ENCODE measurements at regions not wholly inside any gene's neighbourhood (a gene's known extent, or its start where the extent isn't known, plus 50 kb on each side); places are given as distances from the start of the nearest gene placed in this dataset.
"Not testable (repeated sequence)": the region's sequence is repeated elsewhere in the genome, so short reads cannot be mapped to it uniquely, and the experiment has no call there.

DNA sequence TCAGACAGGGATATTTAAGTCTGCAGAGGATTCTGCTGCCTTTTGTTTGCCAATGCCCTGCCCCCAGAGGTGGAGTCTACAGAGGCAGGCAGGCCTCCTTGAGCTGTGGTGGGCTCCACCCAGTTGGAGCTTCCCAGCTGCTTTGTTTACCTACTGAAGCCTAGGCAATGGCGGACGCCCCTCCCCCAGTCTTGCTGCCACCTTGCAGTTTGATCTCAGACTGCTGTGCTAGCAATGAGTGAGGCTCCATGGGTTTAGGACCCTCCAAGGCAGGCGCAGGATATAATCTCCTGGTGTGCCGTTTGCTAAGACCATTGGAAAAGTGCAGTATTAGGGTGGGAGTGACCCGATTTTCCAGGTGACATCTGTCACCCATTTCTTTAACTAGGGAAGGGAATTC is 132.7 kb downstream of the UNC93B1 start:
- not testable (repeated sequence) for DNase-seq

DNA sequence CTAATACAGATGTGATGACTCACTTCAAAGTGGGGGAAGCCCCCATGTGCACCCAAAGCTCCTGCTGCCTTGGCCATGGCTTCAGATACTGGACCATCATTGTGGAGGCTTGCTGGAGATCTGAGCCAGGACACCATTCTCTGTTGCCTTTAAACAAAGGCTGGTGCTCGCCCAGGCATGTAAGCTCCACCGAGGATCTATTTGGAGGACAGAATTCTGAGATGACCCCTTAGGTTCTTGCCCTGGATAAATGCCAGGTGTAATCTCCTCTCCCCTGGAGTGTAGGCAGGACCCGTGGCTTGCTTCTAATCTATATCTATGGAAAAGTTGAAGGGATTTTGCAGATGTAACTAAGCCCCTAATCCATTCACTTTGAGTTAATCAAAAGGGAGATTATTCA is 141.0 kb downstream of the UNC93B1 start:
- not testable (repeated sequence) for DNase-seq

GRCh38 chr11:67859513-67860161 is 144.3 kb downstream of the UNC93B1 start:
- DNase-seq, result not testable (repeated sequence)

DNA sequence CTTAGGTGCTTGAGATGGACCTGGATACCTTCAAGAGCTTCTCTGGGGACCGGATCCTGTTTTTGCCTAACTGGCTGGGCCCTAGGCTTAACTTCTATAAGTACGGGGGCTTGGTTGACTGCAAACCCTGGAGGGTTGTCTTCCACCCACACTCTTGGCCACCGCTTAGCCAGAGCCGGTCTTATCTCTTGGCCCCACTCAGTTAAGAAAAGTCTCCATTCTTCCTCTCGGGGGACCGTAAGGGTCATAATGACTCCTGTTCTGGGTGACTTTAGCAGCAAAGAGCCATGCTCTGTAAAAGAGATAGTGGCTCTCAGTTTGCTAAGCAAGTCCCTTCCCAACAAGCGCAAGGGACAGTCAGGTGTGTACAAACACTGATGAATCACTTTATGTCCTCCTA is 153.2 kb downstream of the UNC93B1 start:
- DNase-seq, result not testable (repeated sequence)

- not testable (repeated sequence) for DNase-seq
Measured at GRCh38 chr11:67849766-67850165, 154.1 kb downstream of the UNC93B1 start.

- DNase-seq, result not testable (repeated sequence)
Measured at GRCh38 chr11:67847896-67848875, 155.7 kb downstream of the UNC93B1 start.

GRCh38 chr11:67846303-67846702 is 157.6 kb downstream of the UNC93B1 start:
- not testable (repeated sequence) for DNase-seq

GRCh38 chr11:67845296-67845695 is 158.6 kb downstream of the UNC93B1 start:
- DNase-seq, result not testable (repeated sequence)

- not testable (repeated sequence) for DNase-seq
Measured at GRCh38 chr11:67840599-67840998, 163.3 kb downstream of the UNC93B1 start.

- DNase-seq, result not testable (repeated sequence)
Measured at GRCh38 chr11:67830152-67830551, 155.7 kb upstream of the ALDH3B2 start.

DNA sequence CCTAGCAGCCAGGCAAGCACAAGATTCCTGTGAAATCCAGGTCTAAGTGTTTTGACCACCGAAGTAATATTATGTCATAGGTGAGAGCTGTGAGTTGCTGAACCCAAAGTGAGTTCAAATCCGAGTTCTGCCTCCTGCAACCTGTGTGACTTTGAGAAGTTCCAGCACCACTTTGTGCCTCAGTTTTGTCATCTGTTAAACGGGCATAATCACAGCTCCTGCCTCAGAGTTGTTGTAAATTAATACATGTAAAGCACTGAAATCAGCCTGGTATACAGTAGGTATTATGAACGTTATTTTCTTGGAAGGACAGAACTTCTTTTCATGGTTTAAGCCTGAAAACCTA is 152.5 kb upstream of the ALDH3B2 start:
- DNase-seq, result not testable (repeated sequence)

DNA sequence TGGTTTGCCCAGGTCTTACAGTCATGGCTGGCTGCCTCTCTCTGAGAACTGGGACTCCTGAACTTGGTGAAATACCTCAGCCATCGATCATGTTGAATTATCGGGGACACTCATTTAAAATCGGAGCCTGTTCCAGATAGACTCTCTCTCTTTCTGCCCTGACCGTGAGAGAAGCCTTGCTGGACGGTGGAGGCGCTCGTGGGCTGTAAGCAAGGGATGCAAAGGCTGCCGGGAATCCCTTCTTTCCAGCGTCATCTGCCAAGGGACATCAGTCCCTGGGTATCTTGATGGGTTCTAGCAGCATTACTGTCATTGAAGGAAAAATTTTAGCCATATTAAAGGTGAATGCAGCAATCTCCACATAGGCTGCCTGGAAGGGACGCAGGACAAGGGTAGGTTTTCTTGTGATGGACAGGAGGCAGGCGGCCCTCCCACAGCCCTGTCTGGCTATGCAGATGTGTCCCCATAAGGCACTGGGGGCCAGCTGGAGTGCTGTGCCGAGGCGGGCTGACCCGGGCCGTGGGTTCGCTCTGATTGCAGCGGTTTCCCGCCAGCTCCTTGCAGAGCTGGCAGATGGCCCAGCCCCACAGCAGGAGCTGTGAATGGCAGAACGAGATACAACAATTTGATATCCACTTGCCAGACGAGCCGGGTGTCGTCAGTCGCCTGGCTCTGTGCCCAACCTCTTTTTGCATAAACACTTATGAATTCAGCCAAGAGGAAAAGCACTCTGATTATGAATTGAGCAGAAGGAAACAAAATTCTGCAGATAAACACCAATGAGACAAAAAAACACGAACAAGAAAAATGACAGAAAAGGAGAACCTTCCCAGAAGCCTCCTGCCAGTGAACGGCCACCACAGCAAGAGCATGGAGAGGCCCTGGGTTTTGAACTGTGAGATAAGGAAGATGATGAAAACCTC is 151.9 kb upstream of the ALDH3B2 start:
- peak; percentile 10 for DNase-seq

DNA sequence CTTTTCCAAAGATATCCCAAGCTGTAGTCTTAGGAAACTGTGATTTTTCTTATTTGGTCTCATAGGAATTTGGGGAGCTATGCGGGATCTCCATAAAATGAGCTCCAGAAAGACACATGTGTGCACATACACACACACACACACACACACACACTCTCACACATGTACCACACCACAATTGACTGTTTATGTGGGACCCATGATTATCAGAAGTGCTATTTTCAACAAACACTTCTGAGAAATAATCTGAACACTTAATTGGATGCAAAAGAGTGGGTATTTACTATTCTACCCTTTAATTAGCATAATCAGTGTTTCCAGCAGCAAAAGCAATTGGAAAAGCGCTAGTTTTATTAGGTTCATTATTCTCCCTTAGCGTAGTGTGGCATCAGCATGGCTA is 150.4 kb upstream of the ALDH3B2 start:
- not testable (repeated sequence) for DNase-seq

GRCh38 chr11:67820081-67820480 is 145.7 kb upstream of the ALDH3B2 start:
- no peak for DNase-seq

DNA sequence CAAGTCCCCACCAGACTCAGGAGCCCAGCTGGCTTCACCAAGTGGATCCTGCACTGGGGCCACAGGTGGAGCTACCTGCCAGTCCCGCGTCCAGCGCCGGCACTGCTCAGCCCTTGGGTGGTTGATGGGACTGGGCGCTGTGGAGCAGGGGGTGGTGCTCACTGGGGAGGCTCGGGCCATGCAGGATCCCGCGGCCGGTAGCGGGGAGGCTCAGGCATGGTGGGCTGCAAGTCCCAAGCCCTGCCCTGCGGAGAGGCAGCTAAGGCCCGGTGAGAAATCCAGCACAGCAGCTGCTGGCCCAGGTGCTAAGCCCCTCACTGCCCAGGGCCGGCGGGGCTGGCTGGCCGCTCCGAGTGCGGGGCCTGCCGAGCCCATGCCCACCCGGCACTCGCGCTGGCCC is 143.1 kb upstream of the ALDH3B2 start:
- DNase-seq, result not testable (repeated sequence)

DNA sequence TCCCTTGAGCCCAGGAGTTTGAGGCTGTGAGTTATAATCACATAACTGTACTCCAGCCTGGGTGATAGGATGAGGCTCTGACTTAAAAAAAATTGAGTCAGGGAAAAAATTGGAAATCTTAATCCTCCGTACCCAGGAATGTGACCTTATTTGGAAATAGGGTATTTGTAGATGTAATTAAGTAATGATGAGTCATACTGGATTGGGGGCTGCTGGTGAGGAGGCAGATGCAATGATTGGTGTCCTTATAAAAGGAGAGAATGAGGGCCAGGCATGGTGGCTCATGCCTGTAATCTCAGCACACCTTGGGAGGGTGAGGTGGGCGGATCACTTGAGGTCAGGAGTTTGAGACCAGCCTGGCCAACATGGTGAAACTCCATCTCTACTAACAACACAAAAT is 134.9 kb upstream of the ALDH3B2 start:
- DNase-seq, result not testable (repeated sequence)

GRCh38 chr11:67807896-67808295 is 133.5 kb upstream of the ALDH3B2 start:
- not testable (repeated sequence) for DNase-seq

DNA sequence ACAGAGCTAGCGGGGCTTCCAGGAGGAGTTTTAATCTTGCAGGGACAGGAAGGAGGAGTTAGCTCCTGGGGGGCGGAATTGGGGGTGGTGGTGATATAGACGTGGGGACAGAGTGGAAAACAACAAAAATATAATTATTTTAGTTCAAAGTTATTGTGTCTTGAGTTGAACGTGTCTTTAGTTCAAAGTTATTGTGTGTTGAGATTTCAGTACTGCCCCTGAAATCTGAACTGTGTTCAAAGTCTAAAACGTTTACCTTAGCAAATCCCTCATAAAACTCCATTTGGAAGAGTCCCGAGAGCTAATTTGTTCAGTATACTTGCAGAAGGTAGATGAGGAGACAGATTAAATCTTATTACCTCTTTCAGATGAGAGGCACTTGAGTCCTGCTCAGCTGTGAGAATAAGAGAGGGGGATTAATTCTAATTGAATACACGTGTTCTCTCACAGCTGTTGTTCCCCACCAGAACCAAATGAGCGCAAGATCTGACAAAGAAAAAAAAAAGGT is 132.4 kb upstream of the ALDH3B2 start:
- DNase-seq, result not testable (repeated sequence)

- DNase-seq, result not testable (repeated sequence)
Measured at GRCh38 chr11:67806183-67806582, 131.8 kb upstream of the ALDH3B2 start.

- DNase-seq, result peak; percentile 62
Measured at GRCh38 chr11:67805253-67806126, 131.1 kb upstream of the ALDH3B2 start.

DNA sequence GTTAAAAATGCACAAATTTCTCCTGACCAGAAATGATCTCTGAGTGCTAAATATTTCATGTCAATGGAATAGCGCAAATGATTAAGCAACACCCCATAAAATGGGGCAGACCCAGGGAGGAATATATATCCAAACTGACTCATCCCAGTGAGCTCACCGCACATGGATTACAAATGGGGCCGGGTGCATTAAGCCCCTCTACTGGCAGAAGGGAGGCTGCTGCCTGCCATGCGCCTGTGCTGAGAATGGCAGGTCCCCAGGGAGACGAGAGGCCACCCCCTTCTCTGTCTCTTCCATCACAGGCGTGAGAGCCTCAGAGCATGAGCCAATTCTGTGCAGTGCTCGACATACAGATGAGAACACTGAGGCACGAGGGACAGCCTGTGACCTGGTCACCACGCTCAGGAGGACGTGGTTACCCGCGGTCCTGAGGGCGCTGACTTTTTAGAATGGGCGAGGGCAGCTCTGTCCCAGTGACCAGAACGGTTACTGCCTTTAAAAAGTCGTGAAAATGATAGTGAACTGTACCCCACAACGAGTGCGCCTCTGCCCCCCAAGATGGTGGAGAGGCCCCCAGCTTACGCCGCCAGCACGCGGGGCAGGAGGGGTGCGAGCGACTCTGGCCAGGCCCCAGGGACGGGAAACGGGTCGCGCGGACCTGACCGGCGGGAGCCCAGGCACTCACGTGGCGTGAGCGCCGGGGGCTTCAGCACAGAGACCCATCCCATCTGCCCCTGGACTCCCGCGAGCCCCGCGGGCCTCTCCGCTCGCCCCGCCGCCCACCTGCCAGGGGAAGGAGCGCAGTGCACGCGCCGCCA is 130.2 kb upstream of the ALDH3B2 start:
- not testable (repeated sequence) for DNase-seq
